Trophoblast cell (in vitro differentiated cells and primary cell): ENCODE measurements at regions not wholly inside any gene's neighbourhood (a gene's known extent, or its start where the extent isn't known, plus 50 kb on each side); places are given as distances from the start of the nearest gene placed in this dataset.
A peak's percentile ranks its signal among the peaks of the same experiment; 100 is the strongest.

Experiments used
- DNase-seq, 2 donors: peaks; one replicate each; pipeline ENCODE4 v3.0.0-alpha.2; 2016
- H2AFZ ChIP-seq: 2 replicates; pipeline ENCODE4 v1.6.1; 2013; ENCODE audit warnings: low read length, moderate library complexity, mild to moderate bottlenecking; ENCODE audit not compliant: insufficient read depth, poor library complexity
- H2AK5ac ChIP-seq: 2 replicates; pipeline ENCODE4 v1.6.1; 2013; ENCODE audit warnings: mild to moderate bottlenecking, low read length
- H2BK120ac ChIP-seq: 2 replicates; pipeline ENCODE4 v1.6.1; 2013; ENCODE audit warnings: low read length, mild to moderate bottlenecking, moderate library complexity; ENCODE audit not compliant: insufficient read depth, poor library complexity
- H2BK12ac ChIP-seq: 2 replicates; pipeline ENCODE4 v1.6.1; 2013; ENCODE audit warnings: mild to moderate bottlenecking, low read length, moderate library complexity
- H2BK5ac ChIP-seq: 2 replicates; pipeline ENCODE4 v1.6.1; 2013; ENCODE audit warnings: low read length, low read depth, moderate library complexity, mild to moderate bottlenecking; ENCODE audit not compliant: poor library complexity
- H3K14ac ChIP-seq: 2 replicates; pipeline ENCODE4 v1.6.1; 2013; ENCODE audit warnings: mild to moderate bottlenecking, low read length
- H3K18ac ChIP-seq: 2 replicates; pipeline ENCODE4 v1.6.1; 2013; ENCODE audit warnings: mild to moderate bottlenecking, low read length
- H3K23ac ChIP-seq: 2 replicates; pipeline ENCODE4 v1.6.1; 2013; ENCODE audit warnings: low read length
- H3K27ac ChIP-seq: 2 replicates; pipeline ENCODE4 v1.5.1; 2013; ENCODE audit warnings: low read depth, mild to moderate bottlenecking, inconsistent platforms, low read length, moderate library complexity
- H3K27me3 ChIP-seq: 2 replicates; pipeline ENCODE4 v1.6.1; 2013; ENCODE audit warnings: inconsistent platforms, mild to moderate bottlenecking, low read length, moderate library complexity; ENCODE audit not compliant: insufficient read depth
- H3K36me3 ChIP-seq, 2 experiments: 1 replicate in 1 of 2; 2 replicates in 1 of 2; pipeline ENCODE4 v1.6.1; 2013; ENCODE audit warnings: low read length in 2 of 2, mild to moderate bottlenecking in 2 of 2, moderate library complexity in 1 of 2; ENCODE audit not compliant: insufficient read depth in 2 of 2, control insufficient read depth in 1 of 2
- H3K4ac ChIP-seq: 2 replicates; pipeline ENCODE4 v1.6.1; 2013; ENCODE audit warnings: low read depth, mild to moderate bottlenecking, low read length, moderate library complexity
- H3K4me1 ChIP-seq, 2 experiments: 1 replicate in 1 of 2; 2 replicates in 1 of 2; pipeline ENCODE4 v1.6.1; 2013; ENCODE audit warnings: low read length in 2 of 2, mild to moderate bottlenecking in 2 of 2, moderate library complexity in 1 of 2; ENCODE audit not compliant: insufficient read depth in 2 of 2, control insufficient read depth in 1 of 2
- H3K4me2 ChIP-seq: 2 replicates; pipeline ENCODE4 v1.6.1; 2013; ENCODE audit warnings: inconsistent platforms, mild to moderate bottlenecking, low read length, moderate library complexity
- H3K4me3 ChIP-seq: 2 replicates; pipeline ENCODE4 v1.5.1; 2013; ENCODE audit warnings: mild to moderate bottlenecking, low read depth, low read length, inconsistent platforms
- H3K79me1 ChIP-seq: one replicate; pipeline ENCODE4 v1.6.1; 2013; ENCODE audit warnings: low read length
- H3K79me2 ChIP-seq: 2 replicates; pipeline ENCODE4 v1.6.1; 2013; ENCODE audit warnings: low read length, mild to moderate bottlenecking; ENCODE audit not compliant: control insufficient read depth, insufficient read depth, poor library complexity
- H3K9ac ChIP-seq: 2 replicates; pipeline ENCODE4 v1.6.1; 2013; ENCODE audit warnings: mild to moderate bottlenecking, low read length
- H3K9me3 ChIP-seq: 2 replicates; pipeline ENCODE4 v1.6.1; 2013; ENCODE audit warnings: low read depth, mild to moderate bottlenecking, control low read depth, inconsistent platforms, low read length; ENCODE audit not compliant: insufficient read depth
- H4K12ac ChIP-seq: 2 replicates; pipeline ENCODE4 v1.6.1; 2013; ENCODE audit warnings: low read depth, mild to moderate bottlenecking, low read length, moderate library complexity
- H4K8ac ChIP-seq: 2 replicates; pipeline ENCODE4 v1.6.1; 2013; ENCODE audit warnings: low read depth, mild to moderate bottlenecking, low read length, moderate library complexity
- H4K91ac ChIP-seq: one replicate; pipeline ENCODE4 v1.6.1; 2013; ENCODE audit warnings: low read depth, mild to moderate bottlenecking, low read length, moderate library complexity
- WGBS: extraction: QIAGEN DNeasy Blood & Tissue Kit; methylation state at CpG from one replicate; pipeline ENCODE4 v1.1.7; 2013; ENCODE audit warnings: missing lambda C conversion rate; ENCODE audit not compliant: insufficient read length, insufficient coverage; ENCODE audit errors: extremely low coverage; 5-methylcytosine and 5-hydroxymethylcytosine counted together

DNA sequence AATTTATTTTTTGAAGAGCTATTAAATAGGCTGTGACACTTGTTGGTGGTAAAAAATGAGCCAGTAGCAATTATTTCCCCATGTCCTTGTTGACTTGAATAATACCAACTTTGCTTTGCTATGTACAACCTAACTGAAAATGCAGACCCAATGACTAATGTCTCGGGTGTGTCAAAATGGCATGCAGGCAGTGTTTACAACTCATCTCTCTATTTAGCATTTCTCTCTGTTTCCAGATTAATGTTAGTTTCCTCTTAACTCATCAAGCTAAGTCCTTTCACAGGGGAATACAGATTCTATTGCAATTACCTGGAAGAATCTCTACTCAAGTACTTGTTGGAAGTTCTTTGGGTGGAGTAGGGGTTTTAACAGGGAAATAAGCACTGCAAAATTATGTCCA is 504.4 kb downstream of the BCKDHB start:
- H4K8ac ChIP-seq = no peak overlapping the region
- no peak overlapping the region for H3K14ac ChIP-seq

DNA sequence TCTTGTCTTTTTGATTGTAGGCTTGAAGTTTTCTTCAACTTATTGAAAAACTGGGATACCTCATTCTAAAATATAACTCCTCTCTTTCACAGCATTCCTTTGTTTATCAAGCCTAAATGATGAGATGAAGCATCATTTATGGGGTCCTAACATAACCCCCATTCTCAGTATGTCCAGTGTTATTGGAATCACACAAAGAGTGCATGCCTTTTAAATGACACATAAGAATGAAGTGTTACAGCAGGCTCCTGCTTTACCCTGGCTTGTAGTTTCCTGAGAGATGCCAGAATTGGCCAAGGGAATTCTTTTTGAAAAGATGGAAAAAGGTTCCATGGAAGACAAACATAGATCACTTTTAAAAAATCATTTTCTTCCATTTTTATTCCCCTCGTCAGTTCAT is 502.4 kb downstream of the BCKDHB start:
- H3K9ac ChIP-seq = no peak overlapping the region
- H4K8ac ChIP-seq = no peak overlapping the region
- no peak overlapping the region for H3K4me2 ChIP-seq
- no peak overlapping the region for H4K12ac ChIP-seq
- no peak overlapping the region for H2BK120ac ChIP-seq
- no peak overlapping the region for H3K4ac ChIP-seq
- H2BK5ac ChIP-seq = no peak overlapping the region
- H2AFZ ChIP-seq = no peak overlapping the region
- H3K4me3 ChIP-seq = no peak overlapping the region
- no peaks in the 10 kb centered on the region for H3K79me1 ChIP-seq
- H3K27ac ChIP-seq = no peak overlapping the region
- no peak overlapping the region for H2AK5ac ChIP-seq
- DNase-seq = peak in 1 of 2 donors; percentile 6
- peaks cover 0 to 1% of the 10 kb centered on the region in 2 experiments for H3K4me1 ChIP-seq
- WGBS = no CpG with 5 or more reads among the region's 1 CpG
- H3K18ac ChIP-seq = no peak overlapping the region
- no peak overlapping the region for H3K14ac ChIP-seq
- peaks cover 6% of the 10 kb centered on the region for H3K9me3 ChIP-seq
- no peak overlapping the region for H2BK12ac ChIP-seq
- H3K23ac ChIP-seq = no peak overlapping the region
- no peaks in the 10 kb centered on the region for H3K36me3 ChIP-seq
- no peaks in the 10 kb centered on the region for H3K27me3 ChIP-seq
- H3K79me2 ChIP-seq = no peaks in the 10 kb centered on the region
- no peak overlapping the region for H4K91ac ChIP-seq

More for the DNA sequence above, 504.4 kb downstream of the BCKDHB start:
- H2AK5ac ChIP-seq = no peak overlapping the region
- no peak overlapping the region for H3K27ac ChIP-seq
- peaks cover 6% of the 10 kb centered on the region for H3K9me3 ChIP-seq
- H4K91ac ChIP-seq = no peak overlapping the region
- H2BK12ac ChIP-seq = no peak overlapping the region
- no peak overlapping the region for H4K12ac ChIP-seq
- H3K36me3 ChIP-seq = no peaks in the 10 kb centered on the region
- no peak overlapping the region for H3K9ac ChIP-seq
- H3K4ac ChIP-seq = no peak overlapping the region
- no peak overlapping the region for H3K4me3 ChIP-seq
- no peak overlapping the region for H2BK120ac ChIP-seq
- DNase-seq = peak in 1 of 2 donors; percentile 61
- no peak overlapping the region for H3K4me2 ChIP-seq
- no peak overlapping the region for H3K23ac ChIP-seq
- no peaks in the 10 kb centered on the region for H3K27me3 ChIP-seq
- no peak overlapping the region for H3K18ac ChIP-seq
- WGBS = no CpG with 5 or more reads among the region's 1 CpG
- H2AFZ ChIP-seq = no peak overlapping the region
- H2BK5ac ChIP-seq = no peak overlapping the region
- no peaks in the 10 kb centered on the region for H3K79me2 ChIP-seq
- no peaks in the 10 kb centered on the region for H3K79me1 ChIP-seq
- H3K4me1 ChIP-seq = peaks cover 0 to 1% of the 10 kb centered on the region in 2 experiments

DNA sequence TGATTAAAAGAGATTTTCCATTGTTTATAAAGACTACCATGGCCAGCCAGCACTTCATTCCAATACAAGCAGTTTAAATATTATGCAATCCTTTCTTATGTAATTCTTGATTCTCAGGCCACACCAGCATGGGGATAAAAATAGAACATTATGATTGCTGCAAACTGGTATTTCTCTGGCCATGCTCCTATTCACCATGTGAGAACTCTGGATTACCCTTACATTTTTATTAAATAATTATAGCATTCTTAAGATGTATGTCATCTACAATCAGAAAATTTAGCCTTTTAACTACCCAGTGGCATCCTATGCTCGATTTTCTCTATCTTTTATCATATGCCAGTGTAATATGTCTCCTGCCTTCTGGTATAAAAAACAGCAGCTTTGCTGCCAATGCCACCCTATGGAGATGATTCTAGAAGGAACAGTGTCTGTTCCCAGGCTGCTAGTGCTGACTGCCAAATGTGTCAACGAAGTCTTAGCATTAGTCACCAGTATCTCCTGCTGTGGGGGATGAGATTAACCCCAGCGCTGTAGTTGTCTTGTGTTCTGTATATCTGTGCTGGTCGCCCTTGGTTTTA is 501.4 kb downstream of the BCKDHB start:
- H2AK5ac ChIP-seq = no peak overlapping the region
- no peak overlapping the region for H2BK5ac ChIP-seq
- H3K36me3 ChIP-seq = no peaks in the 10 kb centered on the region
- no peak overlapping the region for H3K4me2 ChIP-seq
- peaks cover 0 to 1% of the 10 kb centered on the region in 2 experiments for H3K4me1 ChIP-seq
- H4K8ac ChIP-seq = no peak overlapping the region
- H3K27me3 ChIP-seq = no peaks in the 10 kb centered on the region
- no peaks in the 10 kb centered on the region for H3K79me1 ChIP-seq
- no peak overlapping the region for H2BK12ac ChIP-seq
- no peak overlapping the region for H3K18ac ChIP-seq
- no peak overlapping the region for H4K91ac ChIP-seq
- H2AFZ ChIP-seq = no peak overlapping the region
- no peak overlapping the region for H4K12ac ChIP-seq
- no peak overlapping the region for H3K4me3 ChIP-seq
- H3K79me2 ChIP-seq = no peaks in the 10 kb centered on the region
- no peak overlapping the region for H3K4ac ChIP-seq
- WGBS = no CpG with 5 or more reads among the region's 4 CpGs
- H3K9me3 ChIP-seq = peaks cover 6% of the 10 kb centered on the region
- no peak overlapping the region for H2BK120ac ChIP-seq
- H3K23ac ChIP-seq = no peak overlapping the region
- DNase-seq = peak; percentile 26 to 66
- no peak overlapping the region for H3K9ac ChIP-seq
- no peak overlapping the region for H3K27ac ChIP-seq
- H3K14ac ChIP-seq = no peak overlapping the region

DNA sequence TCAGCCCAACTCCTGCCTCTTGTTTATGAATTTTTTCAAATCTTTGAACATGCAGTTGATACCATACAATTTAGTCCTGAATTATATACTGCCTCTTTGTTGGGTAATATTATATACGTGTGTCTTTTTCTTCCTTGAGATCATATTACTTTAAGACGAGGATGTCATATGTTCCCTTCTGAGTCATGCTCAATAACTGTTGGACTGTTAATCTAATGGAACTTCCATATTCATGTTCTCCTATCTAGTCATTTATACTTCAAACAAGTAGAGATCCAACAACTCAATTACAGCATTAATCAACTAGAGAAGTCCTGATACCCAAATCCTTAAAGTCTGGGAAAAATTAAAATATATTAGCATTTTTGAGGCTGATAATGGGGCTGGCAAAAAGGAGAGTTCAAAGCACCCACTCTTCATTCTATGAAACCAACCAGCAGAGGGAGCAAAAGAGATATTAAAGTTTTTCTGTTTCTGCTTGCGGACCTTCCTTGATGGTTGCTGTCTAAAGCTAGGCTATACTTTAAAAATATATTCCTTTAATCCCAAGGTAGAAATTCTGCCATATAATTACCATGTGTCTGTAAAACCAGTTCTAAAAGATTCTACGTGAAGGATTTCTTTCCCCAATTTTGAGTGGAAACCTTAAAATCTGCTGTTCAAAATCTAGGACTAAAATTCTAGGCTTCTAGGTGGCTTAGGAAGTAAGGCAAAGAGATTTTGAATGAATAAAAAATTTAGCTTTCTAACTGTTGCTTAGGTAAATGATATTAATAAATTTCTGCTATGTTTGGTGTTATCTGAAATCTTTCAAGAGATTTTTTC is 498.9 kb downstream of the BCKDHB start:
- Histone ChIP-seq H3K23ac (no peak overlapping the region), H3K4ac (no peak overlapping the region), H3K36me3 (no peaks in the 10 kb centered on the region), H4K12ac (no peak overlapping the region), H3K27ac (no peak overlapping the region), H3K4me2 (no peak overlapping the region), H3K9me3 (no peaks in the 10 kb centered on the region), H3K27me3 (no peaks in the 10 kb centered on the region), H4K91ac (no peak overlapping the region), H3K79me2 (no peaks in the 10 kb centered on the region), H3K79me1 (no peaks in the 10 kb centered on the region), H3K18ac (no peak overlapping the region), H3K9ac (no peak overlapping the region), H3K14ac (no peak overlapping the region), H2BK12ac (no peak overlapping the region), H2AFZ (no peak overlapping the region), H2AK5ac (no peak overlapping the region), H4K8ac (no peak overlapping the region), H3K4me3 (no peak overlapping the region), H3K4me1 (peaks cover 0 to 1% of the 10 kb centered on the region in 2 experiments), H2BK120ac (no peak overlapping the region), H2BK5ac (no peak overlapping the region)
- DNase-seq = peak in 1 of 2 donors; percentile 72
- WGBS = no CpG with 5 or more reads among the region's 4 CpGs
